ENCODE measurements at regions not wholly inside any gene's neighbourhood (a gene's known extent, or its start where the extent isn't known, plus 50 kb on each side); places are given as distances from the start of the nearest gene placed in this dataset.
"Not testable (repeated sequence)": the region's sequence is repeated elsewhere in the genome, so short reads cannot be mapped to it uniquely, and the experiment has no call there.

DNA sequence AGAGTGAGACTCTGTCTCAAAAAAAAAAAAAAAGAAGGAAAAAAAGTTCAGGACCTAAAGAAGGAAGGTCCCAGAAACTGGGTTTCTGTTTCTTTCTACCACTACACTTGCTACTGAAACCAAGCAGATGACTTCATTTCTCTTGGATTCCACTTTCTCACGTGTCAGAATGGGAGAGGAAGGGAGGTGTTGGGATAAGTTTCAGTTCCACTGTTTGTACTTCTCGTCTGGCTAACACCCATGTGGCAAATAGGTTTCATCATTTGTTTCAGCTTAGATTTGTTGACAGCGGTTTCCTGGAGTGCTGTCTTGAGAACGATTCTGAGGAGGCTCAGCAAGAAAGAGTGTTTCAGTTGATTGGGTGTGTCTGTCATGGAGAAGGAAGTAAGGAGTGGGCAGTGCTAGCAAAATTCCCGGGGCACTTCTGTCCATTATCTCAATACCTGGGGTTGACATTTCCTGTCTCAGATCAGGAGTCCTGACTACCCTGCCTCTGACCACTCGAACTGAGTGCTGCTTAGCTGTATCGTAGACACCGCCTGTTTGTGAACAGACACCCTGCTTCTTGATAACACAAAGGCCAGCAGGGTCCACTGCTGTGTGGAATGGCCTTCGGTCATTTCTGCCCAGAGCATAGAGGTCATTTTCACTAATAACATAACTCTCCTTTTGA is 104.8 kb upstream of the SPDYE9 start:
- TF ChIP-seq POLR2A, POLR2AphosphoS5 (IDR thresholded peaks at IDR 0.05): not testable (repeated sequence)
- TF ChIP-seq, protein P1, sequence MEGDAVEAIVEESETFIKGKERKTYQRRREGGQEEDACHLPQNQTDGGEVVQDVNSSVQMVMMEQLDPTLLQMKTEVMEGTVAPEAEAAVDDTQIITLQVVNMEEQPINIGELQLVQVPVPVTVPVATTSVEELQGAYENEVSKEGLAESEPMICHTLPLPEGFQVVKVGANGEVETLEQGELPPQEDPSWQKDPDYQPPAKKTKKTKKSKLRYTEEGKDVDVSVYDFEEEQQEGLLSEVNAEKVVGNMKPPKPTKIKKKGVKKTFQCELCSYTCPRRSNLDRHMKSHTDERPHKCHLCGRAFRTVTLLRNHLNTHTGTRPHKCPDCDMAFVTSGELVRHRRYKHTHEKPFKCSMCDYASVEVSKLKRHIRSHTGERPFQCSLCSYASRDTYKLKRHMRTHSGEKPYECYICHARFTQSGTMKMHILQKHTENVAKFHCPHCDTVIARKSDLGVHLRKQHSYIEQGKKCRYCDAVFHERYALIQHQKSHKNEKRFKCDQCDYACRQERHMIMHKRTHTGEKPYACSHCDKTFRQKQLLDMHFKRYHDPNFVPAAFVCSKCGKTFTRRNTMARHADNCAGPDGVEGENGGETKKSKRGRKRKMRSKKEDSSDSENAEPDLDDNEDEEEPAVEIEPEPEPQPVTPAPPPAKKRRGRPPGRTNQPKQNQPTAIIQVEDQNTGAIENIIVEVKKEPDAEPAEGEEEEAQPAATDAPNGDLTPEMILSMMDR (IDR thresholded peaks at IDR 0.05): not testable (repeated sequence)

Data from suprapubic skin (tissue), 4 donors.